GM12878 (cell line): ENCODE measurements at regions not wholly inside any gene's neighbourhood (a gene's known extent, or its start where the extent isn't known, plus 50 kb on each side); places are given as distances from the start of the nearest gene placed in this dataset.

Experiments
- CTCF ChIP-seq, 3 experiments: IDR thresholded peaks in 2 of 3; conservative IDR thresholded peaks in 1 of 3; 2 replicates each; pipeline ENCODE4 v1.5.1; 2011; ENCODE audit warnings: low read depth in 3 of 3, low read length in 3 of 3, mild to moderate bottlenecking in 3 of 3, control low read depth in 2 of 3, moderate library complexity in 2 of 3, inconsistent platforms in 1 of 3, mixed read lengths in 1 of 3; ENCODE audit not compliant: control insufficient read depth in 2 of 3, insufficient read depth in 1 of 3; ENCODE audit errors: extremely low read depth in 1 of 3
- EZH2 ChIP-seq: IDR thresholded peaks from 2 replicates; pipeline ENCODE4 v1.6.1; 2012; ENCODE audit warnings: low read depth, mild to moderate bottlenecking, control low read depth, inconsistent platforms, low read length, borderline replicate concordance; ENCODE audit not compliant: control insufficient read depth
- MEF2A ChIP-seq: IDR thresholded peaks from 2 replicates; pipeline ENCODE4 v1.6.1; 2011; ENCODE audit warnings: low read depth, mild to moderate bottlenecking, low read length, moderate library complexity; ENCODE audit not compliant: insufficient read depth
- NR2F1 ChIP-seq: fragments of 450-650 bp; conservative IDR thresholded peaks from 2 replicates; pipeline ENCODE4 v1.6.1; 2017; ENCODE audit warnings: mild to moderate bottlenecking
- PML ChIP-seq: IDR thresholded peaks from 2 replicates; pipeline ENCODE4 v1.6.1; 2012; ENCODE audit warnings: low read length, inconsistent platforms
- POLR2A ChIP-seq: IDR thresholded peaks from 2 replicates; pipeline ENCODE4 v1.6.1; 2011; ENCODE audit warnings: low read depth, mild to moderate bottlenecking, low read length
- POLR2AphosphoS5 ChIP-seq: IDR thresholded peaks from 2 replicates; pipeline ENCODE4 v1.6.1; 2011; ENCODE audit warnings: mild to moderate bottlenecking, low read length, inconsistent platforms
- RCOR1 ChIP-seq: conservative IDR thresholded peaks from 2 replicates; pipeline ENCODE4 v1.6.1; 2012; ENCODE audit warnings: low read depth, low read length, improper control_type of control experiment
- RFX5 ChIP-seq: IDR thresholded peaks from 2 replicates; pipeline ENCODE4 v1.6.1; 2011; ENCODE audit warnings: low read depth, low read length, improper control_type of control experiment
- ZBTB33 ChIP-seq: fragments of 450-650 bp; IDR thresholded peaks from 2 replicates; pipeline ENCODE4 v1.6.1; 2017; ENCODE audit warnings: mild to moderate bottlenecking
- ZNF24 ChIP-seq: fragments of 450-650 bp; IDR thresholded peaks from 2 replicates; pipeline ENCODE4 v1.6.1; 2017; ENCODE audit warnings: antibody characterized with exemption, mild to moderate bottlenecking
- ZNF592 ChIP-seq: fragments of 450-650 bp; IDR thresholded peaks from 2 replicates; pipeline ENCODE4 v1.6.1; 2017; ENCODE audit warnings: mild to moderate bottlenecking, moderate library complexity

- no peak for TF ChIP-seq RFX5
- no peak for TF ChIP-seq POLR2A
- no peak for TF ChIP-seq NR2F1
- no peak for TF ChIP-seq POLR2AphosphoS5
- no peak for TF ChIP-seq EZH2
- TF ChIP-seq MEF2A, result no peak
- TF ChIP-seq CTCF (IDR thresholded peaks at IDR 0.05 in 2 of 3, conservative IDR thresholded peaks at IDR 0.05 in 1 of 3; ENCODE audit: control insufficient read depth in 2 of 3, extremely low read depth in 1 of 3, insufficient read depth in 1 of 3, low read depth in 3 of 3, low read length in 3 of 3), result no peak
- no peak for TF ChIP-seq ZBTB33
- no peak for TF ChIP-seq ZNF592
- no peak for TF ChIP-seq ZNF24
- TF ChIP-seq RCOR1, result no peak
- no peak for TF ChIP-seq PML
Observed at GRCh38 chr7:47711776-47712175, 129.9 kb upstream of the TNS3 start.
